Right forelimb (tissue), 1 donor: ENCODE measurements at regions not wholly inside any gene's neighbourhood (a gene's known extent, or its start where the extent isn't known, plus 50 kb on each side); places are given as distances from the start of the nearest gene placed in this dataset.
A peak's percentile ranks its signal among the peaks of the same experiment; 100 is the strongest.
"Not testable (repeated sequence)": the region's sequence is repeated elsewhere in the genome, so short reads cannot be mapped to it uniquely, and the experiment has no call there.

Experiments
- DNase-seq: peaks from one replicate; pipeline ENCODE4 v3.0.0-alpha.2; 2018

- not testable (repeated sequence) for DNase-seq
These were observed 186.2 kb upstream of the CHL1 start for GRCh38 chr3:10109-10996.

- peak; percentile 47 for DNase-seq
These were observed 184.8 kb upstream of the CHL1 start for GRCh38 chr3:11734-12133.

GRCh38 chr3:14652-15051 lies 181.9 kb upstream of the CHL1 start:
- DNase-seq: no peak

- DNase-seq: no peak
These were observed 180.2 kb upstream of the CHL1 start for GRCh38 chr3:16366-16765.

GRCh38 chr3:20421-20820 lies 176.1 kb upstream of the CHL1 start:
- DNase-seq: no peak

GRCh38 chr3:24006-24405 lies 172.6 kb upstream of the CHL1 start:
- DNase-seq: no peak

- no peak for DNase-seq
These were observed 171.5 kb upstream of the CHL1 start for GRCh38 chr3:25056-25455.

GRCh38 chr3:35985-36384 lies 160.6 kb upstream of the CHL1 start:
- DNase-seq: not testable (repeated sequence)

GRCh38 chr3:42871-43744 lies 153.5 kb upstream of the CHL1 start:
- DNase-seq: not testable (repeated sequence)

- no peak for DNase-seq
These were observed 152.4 kb upstream of the CHL1 start for GRCh38 chr3:44028-44676.

- not testable (repeated sequence) for DNase-seq
These were observed 151.6 kb upstream of the CHL1 start for GRCh38 chr3:44941-45340.

- DNase-seq: no peak
These were observed 150.0 kb upstream of the CHL1 start for GRCh38 chr3:46576-46975.

- not testable (repeated sequence) for DNase-seq
These were observed 143.1 kb upstream of the CHL1 start for GRCh38 chr3:53441-53840.

GRCh38 chr3:54240-54639 lies 142.3 kb upstream of the CHL1 start:
- no peak for DNase-seq

GRCh38 chr3:56672-57071 lies 139.9 kb upstream of the CHL1 start:
- no peak for DNase-seq

GRCh38 chr3:59854-60253 lies 136.7 kb upstream of the CHL1 start:
- DNase-seq: no peak

GRCh38 chr3:63095-63765 lies 133.3 kb upstream of the CHL1 start:
- no peak for DNase-seq

GRCh38 chr3:69690-70089 lies 126.9 kb upstream of the CHL1 start:
- no peak for DNase-seq

- DNase-seq: no peak
These were observed 123.8 kb upstream of the CHL1 start for GRCh38 chr3:72776-73175.

- no peak for DNase-seq
These were observed 123.3 kb upstream of the CHL1 start for GRCh38 chr3:73271-73670.

- no peak for DNase-seq
These were observed 121.8 kb upstream of the CHL1 start for GRCh38 chr3:74676-75243.

GRCh38 chr3:75260-75659 lies 121.3 kb upstream of the CHL1 start:
- DNase-seq: no peak
